SK-N-SH treated with all-trans-retinoic acid at 6 μM for 48 hours (cell line): ENCODE measurements at regions not wholly inside any gene's neighbourhood (a gene's known extent, or its start where the extent isn't known, plus 50 kb on each side); places are given as distances from the start of the nearest gene placed in this dataset.

Experiments
- ARNTL ChIP-seq: fragments of 450-650 bp; formaldehyde crosslinking; IDR thresholded peaks from 2 replicates; pipeline ENCODE4 v1.5.0; 2020; ENCODE audit warnings: low read depth, mild to moderate bottlenecking, moderate library complexity, borderline replicate concordance
- CREB5 ChIP-seq: fragments of 250-450 bp; sonication (Bioruptor Pico); IDR thresholded peaks from 2 replicates; pipeline ENCODE4 v1.5.1; 2020; ENCODE audit warnings: low read depth, mild to moderate bottlenecking, moderate library complexity
- OSR1 ChIP-seq: fragments of 250-450 bp; sonication (Bioruptor Pico); IDR thresholded peaks from 2 replicates; pipeline ENCODE4 v1.8.0; 2022; ENCODE audit warnings: moderate library complexity, mild to moderate bottlenecking, inconsistent platforms
- POU6F1 ChIP-seq: fragments of 250-450 bp; sonication (Bioruptor Pico); IDR thresholded peaks from 2 replicates; pipeline ENCODE4 v1.8.0; 2021; ENCODE audit warnings: low read depth, mild to moderate bottlenecking, moderate library complexity, borderline replicate concordance
- RARB ChIP-seq: fragments of 250-450 bp; sonication (Bioruptor Pico); IDR thresholded peaks from 2 replicates; pipeline ENCODE4 v1.8.0; 2021; ENCODE audit warnings: mild to moderate bottlenecking, moderate library complexity
- ZC3H10 ChIP-seq: fragments of 250-450 bp; sonication (Bioruptor Pico); IDR thresholded peaks from 2 replicates; pipeline ENCODE4 v1.5.1; 2021; ENCODE audit warnings: mild to moderate bottlenecking, moderate library complexity
- ZFP3 ChIP-seq: fragments of 250-450 bp; sonication (Bioruptor Pico); IDR thresholded peaks from 2 replicates; pipeline ENCODE4 v1.5.0; 2020; ENCODE audit warnings: mild to moderate bottlenecking, moderate library complexity
- ZFP30 ChIP-seq: fragments of 450-650 bp; formaldehyde crosslinking; IDR thresholded peaks from 2 replicates; pipeline ENCODE4 v1.5.0; 2022; ENCODE audit warnings: mild to moderate bottlenecking, moderate library complexity
- ZNF565 ChIP-seq: fragments of 450-650 bp; formaldehyde crosslinking; conservative IDR thresholded peaks from 2 replicates; pipeline ENCODE4 v1.5.0; 2020; ENCODE audit warnings: low read depth, mild to moderate bottlenecking, moderate library complexity
- TF ChIP-seq, protein P1 (sequence below): fragments of 250-450 bp; sonication (Bioruptor Pico); IDR thresholded peaks from 2 replicates; pipeline ENCODE4 v1.5.0; 2020; ENCODE audit warnings: mild to moderate bottlenecking, moderate library complexity

DNA sequence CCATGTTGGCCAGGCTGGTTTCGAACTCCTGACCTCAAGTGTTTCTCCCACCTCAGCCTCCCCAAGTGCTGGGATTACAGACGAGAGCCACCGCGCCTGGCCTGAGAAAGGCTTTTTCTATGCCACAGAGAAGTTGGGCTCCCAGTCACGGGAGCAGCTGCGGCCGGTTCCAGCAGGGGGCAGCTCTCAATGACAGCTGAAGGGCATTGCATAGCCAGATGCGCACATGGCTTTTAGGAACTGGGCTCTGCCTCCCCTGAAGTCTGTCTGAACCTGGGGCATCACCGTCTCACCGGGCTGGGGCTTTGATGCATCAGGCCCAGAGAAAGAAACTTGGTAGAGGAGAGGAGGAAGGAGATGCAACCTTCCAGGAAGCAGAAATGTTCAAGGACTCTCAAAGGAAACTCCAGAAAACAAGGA, 84.2 kb upstream of the LAPTM4A start:
- TF ChIP-seq, protein P1, sequence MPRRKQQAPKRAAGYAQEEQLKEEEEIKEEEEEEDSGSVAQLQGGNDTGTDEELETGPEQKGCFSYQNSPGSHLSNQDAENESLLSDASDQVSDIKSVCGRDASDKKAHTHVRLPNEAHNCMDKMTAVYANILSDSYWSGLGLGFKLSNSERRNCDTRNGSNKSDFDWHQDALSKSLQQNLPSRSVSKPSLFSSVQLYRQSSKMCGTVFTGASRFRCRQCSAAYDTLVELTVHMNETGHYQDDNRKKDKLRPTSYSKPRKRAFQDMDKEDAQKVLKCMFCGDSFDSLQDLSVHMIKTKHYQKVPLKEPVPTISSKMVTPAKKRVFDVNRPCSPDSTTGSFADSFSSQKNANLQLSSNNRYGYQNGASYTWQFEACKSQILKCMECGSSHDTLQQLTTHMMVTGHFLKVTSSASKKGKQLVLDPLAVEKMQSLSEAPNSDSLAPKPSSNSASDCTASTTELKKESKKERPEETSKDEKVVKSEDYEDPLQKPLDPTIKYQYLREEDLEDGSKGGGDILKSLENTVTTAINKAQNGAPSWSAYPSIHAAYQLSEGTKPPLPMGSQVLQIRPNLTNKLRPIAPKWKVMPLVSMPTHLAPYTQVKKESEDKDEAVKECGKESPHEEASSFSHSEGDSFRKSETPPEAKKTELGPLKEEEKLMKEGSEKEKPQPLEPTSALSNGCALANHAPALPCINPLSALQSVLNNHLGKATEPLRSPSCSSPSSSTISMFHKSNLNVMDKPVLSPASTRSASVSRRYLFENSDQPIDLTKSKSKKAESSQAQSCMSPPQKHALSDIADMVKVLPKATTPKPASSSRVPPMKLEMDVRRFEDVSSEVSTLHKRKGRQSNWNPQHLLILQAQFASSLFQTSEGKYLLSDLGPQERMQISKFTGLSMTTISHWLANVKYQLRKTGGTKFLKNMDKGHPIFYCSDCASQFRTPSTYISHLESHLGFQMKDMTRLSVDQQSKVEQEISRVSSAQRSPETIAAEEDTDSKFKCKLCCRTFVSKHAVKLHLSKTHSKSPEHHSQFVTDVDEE (CRISPR knock-in tag): 0 out of 2 replicates have a peak, but pooled peaks have one; percentile 41
- TF ChIP-seq POU6F1 (CRISPR knock-in tag) (no peak), CREB5 (CRISPR knock-in tag) (no peak), ARNTL (CRISPR knock-in tag) (no peak), ZFP30 (CRISPR knock-in tag) (no peak), ZNF565 (no peak), ZC3H10 (CRISPR knock-in tag) (no peak), ZFP3 (no peak), RARB (CRISPR knock-in tag) (no peak), OSR1 (no peak)
